ENCODE measurements at regions not wholly inside any gene's neighbourhood (a gene's known extent, or its start where the extent isn't known, plus 50 kb on each side); places are given as distances from the start of the nearest gene placed in this dataset.

DNA sequence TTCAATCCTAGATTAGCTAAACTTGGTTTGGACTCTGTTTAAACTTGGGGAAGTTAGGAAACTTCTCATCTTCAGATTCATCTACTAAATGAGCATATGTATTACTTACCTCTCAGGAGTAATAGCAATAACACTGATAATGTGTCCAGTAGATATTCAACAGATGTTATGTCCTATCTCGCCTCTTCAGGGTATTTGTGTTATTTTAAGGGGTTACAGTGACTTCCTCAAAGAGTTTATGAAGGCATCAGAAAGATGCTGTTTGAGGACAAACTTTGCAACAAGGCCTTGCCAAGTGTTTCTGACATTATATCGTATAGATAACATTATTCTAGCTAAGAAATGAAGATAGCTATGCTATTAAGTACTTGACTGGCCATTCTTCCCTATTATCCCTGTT lies 522.3 kb downstream of the IGSF11 start:
- TF ChIP-seq, protein P1, sequence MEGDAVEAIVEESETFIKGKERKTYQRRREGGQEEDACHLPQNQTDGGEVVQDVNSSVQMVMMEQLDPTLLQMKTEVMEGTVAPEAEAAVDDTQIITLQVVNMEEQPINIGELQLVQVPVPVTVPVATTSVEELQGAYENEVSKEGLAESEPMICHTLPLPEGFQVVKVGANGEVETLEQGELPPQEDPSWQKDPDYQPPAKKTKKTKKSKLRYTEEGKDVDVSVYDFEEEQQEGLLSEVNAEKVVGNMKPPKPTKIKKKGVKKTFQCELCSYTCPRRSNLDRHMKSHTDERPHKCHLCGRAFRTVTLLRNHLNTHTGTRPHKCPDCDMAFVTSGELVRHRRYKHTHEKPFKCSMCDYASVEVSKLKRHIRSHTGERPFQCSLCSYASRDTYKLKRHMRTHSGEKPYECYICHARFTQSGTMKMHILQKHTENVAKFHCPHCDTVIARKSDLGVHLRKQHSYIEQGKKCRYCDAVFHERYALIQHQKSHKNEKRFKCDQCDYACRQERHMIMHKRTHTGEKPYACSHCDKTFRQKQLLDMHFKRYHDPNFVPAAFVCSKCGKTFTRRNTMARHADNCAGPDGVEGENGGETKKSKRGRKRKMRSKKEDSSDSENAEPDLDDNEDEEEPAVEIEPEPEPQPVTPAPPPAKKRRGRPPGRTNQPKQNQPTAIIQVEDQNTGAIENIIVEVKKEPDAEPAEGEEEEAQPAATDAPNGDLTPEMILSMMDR (IDR thresholded peaks at IDR 0.05; ENCODE audit: low read depth, low read length), result no peak
- TF ChIP-seq EZH2phosphoT487 (IDR thresholded peaks at IDR 0.05; ENCODE audit: low read depth), result no peak

Measured in OCI-LY3 (cell line).